HL-60 (cell line): ENCODE measurements at regions not wholly inside any gene's neighbourhood (a gene's known extent, or its start where the extent isn't known, plus 50 kb on each side); places are given as distances from the start of the nearest gene placed in this dataset.

ENCODE experiments used
- POLR2AphosphoS5 ChIP-seq: IDR thresholded peaks from 2 replicates; pipeline ENCODE4 v1.6.1; 2012; ENCODE audit warnings: low read depth
- TF ChIP-seq, protein P1 (sequence below): IDR thresholded peaks from one replicate; pipeline ENCODE4 v1.5.1; 2011; ENCODE audit warnings: low read length, control low read depth, inconsistent platforms; ENCODE audit not compliant: insufficient read depth
- TF ChIP-seq, protein P2 (sequence below): IDR thresholded peaks from 2 replicates; pipeline ENCODE4 v1.6.1; 2012; ENCODE audit warnings: low read depth; ENCODE audit not compliant: insufficient replicate concordance

DNA sequence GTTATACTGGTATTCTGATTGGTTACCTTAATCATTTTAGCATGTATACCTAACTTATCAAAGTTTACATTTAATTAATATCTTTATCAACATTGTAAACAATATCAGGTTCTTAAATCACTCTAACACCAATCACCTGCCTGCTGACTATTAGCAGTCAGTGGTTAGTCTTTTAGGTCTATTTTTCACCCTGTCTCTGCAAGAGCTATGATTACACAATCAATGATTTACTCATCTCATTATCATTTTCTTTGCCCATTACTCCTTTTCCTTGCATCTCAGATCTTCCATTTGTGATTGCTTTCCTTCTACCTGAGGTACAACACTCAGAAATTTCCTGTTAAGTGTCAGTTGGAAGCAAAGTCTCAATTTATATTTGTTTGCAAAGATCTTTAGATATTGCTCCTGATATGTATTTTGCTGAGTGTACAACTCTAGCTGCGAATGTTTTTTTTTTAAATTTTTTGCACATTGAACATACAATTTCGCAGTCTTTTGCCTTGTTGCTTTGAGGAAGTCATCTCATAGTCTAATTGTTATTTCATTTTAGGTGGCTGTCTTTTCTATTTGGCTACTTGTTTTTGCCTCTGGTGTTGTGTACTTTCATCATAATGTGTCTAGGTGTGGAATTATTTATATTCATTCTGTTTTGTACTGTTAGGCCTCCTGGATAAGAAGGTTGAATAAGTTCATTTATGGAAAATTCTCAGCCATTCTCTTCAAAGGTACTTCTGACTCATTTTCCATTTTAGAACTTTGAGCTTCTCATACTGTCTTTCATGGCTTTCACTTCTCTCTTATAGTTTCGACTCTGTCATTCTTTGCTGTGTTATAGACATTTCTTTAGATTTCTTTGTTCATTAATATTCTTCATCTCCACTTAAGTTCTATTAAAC, 104.9 kb upstream of the CEP162 start:
- TF ChIP-seq POLR2AphosphoS5: no peak
- TF ChIP-seq, protein P1, sequence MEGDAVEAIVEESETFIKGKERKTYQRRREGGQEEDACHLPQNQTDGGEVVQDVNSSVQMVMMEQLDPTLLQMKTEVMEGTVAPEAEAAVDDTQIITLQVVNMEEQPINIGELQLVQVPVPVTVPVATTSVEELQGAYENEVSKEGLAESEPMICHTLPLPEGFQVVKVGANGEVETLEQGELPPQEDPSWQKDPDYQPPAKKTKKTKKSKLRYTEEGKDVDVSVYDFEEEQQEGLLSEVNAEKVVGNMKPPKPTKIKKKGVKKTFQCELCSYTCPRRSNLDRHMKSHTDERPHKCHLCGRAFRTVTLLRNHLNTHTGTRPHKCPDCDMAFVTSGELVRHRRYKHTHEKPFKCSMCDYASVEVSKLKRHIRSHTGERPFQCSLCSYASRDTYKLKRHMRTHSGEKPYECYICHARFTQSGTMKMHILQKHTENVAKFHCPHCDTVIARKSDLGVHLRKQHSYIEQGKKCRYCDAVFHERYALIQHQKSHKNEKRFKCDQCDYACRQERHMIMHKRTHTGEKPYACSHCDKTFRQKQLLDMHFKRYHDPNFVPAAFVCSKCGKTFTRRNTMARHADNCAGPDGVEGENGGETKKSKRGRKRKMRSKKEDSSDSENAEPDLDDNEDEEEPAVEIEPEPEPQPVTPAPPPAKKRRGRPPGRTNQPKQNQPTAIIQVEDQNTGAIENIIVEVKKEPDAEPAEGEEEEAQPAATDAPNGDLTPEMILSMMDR: no peak
- TF ChIP-seq, protein P2, sequence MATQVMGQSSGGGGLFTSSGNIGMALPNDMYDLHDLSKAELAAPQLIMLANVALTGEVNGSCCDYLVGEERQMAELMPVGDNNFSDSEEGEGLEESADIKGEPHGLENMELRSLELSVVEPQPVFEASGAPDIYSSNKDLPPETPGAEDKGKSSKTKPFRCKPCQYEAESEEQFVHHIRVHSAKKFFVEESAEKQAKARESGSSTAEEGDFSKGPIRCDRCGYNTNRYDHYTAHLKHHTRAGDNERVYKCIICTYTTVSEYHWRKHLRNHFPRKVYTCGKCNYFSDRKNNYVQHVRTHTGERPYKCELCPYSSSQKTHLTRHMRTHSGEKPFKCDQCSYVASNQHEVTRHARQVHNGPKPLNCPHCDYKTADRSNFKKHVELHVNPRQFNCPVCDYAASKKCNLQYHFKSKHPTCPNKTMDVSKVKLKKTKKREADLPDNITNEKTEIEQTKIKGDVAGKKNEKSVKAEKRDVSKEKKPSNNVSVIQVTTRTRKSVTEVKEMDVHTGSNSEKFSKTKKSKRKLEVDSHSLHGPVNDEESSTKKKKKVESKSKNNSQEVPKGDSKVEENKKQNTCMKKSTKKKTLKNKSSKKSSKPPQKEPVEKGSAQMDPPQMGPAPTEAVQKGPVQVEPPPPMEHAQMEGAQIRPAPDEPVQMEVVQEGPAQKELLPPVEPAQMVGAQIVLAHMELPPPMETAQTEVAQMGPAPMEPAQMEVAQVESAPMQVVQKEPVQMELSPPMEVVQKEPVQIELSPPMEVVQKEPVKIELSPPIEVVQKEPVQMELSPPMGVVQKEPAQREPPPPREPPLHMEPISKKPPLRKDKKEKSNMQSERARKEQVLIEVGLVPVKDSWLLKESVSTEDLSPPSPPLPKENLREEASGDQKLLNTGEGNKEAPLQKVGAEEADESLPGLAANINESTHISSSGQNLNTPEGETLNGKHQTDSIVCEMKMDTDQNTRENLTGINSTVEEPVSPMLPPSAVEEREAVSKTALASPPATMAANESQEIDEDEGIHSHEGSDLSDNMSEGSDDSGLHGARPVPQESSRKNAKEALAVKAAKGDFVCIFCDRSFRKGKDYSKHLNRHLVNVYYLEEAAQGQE: no peak
